ACHN (cell line): ENCODE measurements at regions not wholly inside any gene's neighbourhood (a gene's known extent, or its start where the extent isn't known, plus 50 kb on each side); places are given as distances from the start of the nearest gene placed in this dataset.

ENCODE experiments used
- DNase-seq: peaks from one replicate; pipeline ENCODE4 v3.0.0-alpha.2; 2015
- in situ Hi-C: cut with HindIII; loops from 2 replicates; pipeline ENCODE4 v1.10.0; 2017; ENCODE audit warnings: low sequenced_read_pairs, low pct_ligation_motif_present, low pct_unique_long_range_greater_than_20kb

- in situ Hi-C loops, result no loop called here
- DNase-seq, result no peak
These were observed 61.8 kb upstream of the HSF2 start for GRCh38 chr6:122337645-122338044.

- no peak for DNase-seq
- in situ Hi-C loops, result no loop called here
These were observed 59.8 kb upstream of the HSF2 start for GRCh38 chr6:122339661-122340060.

GRCh38 chr6:122347280-122347679, 52.2 kb upstream of the HSF2 start:
- DNase-seq, result no peak
- in situ Hi-C loops, result no loop called here

DNA sequence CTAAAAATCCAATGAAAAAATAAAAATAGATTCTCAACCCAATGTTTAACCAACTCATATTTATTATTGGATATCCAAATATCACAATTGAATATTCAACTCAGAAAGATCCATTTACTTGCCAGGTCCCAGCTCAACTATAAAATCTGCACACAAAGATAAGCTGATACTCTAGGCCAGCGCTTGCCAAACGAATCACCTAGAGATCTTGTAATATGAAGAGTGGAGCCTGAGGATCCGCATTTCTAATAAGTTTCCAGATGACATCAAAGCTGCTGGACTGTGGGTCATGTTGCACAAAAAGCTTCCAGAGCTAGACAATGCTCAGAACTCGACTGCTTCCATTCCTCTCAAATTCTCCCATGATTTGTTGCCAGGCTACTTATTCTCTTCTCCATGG, 51.7 kb upstream of the HSF2 start:
- DNase-seq, result no peak
- in situ Hi-C loops, result no loop called here
